H1 (cell line): ENCODE measurements at regions not wholly inside any gene's neighbourhood (a gene's known extent, or its start where the extent isn't known, plus 50 kb on each side); places are given as distances from the start of the nearest gene placed in this dataset.

Experiments
- SP1 ChIP-seq: IDR thresholded peaks from 2 replicates; pipeline ENCODE4 v1.6.1; 2011; ENCODE audit warnings: low read depth, low read length
- TAF1 ChIP-seq: IDR thresholded peaks from 2 replicates; pipeline ENCODE4 v1.6.1; 2011; ENCODE audit warnings: mild to moderate bottlenecking, low read depth, low read length

GRCh38 chr6:146919017-146919416 is 285.2 kb upstream of the STXBP5 start (continued):
- TF ChIP-seq SP1: no peak
- no peak for TF ChIP-seq TAF1
